Neural cell (in vitro differentiated cells): ENCODE measurements at regions not wholly inside any gene's neighbourhood (a gene's known extent, or its start where the extent isn't known, plus 50 kb on each side); places are given as distances from the start of the nearest gene placed in this dataset.

ENCODE experiments used
- H2AFZ ChIP-seq: fragments of 200-600, 300-800 bp; sonication (generic), shearing (Covaris generic); 2 replicates; pipeline ENCODE4 v1.6.0; 2014; ENCODE audit warnings: low read depth, mild to moderate bottlenecking, antibody characterized with exemption, low read length, moderate library complexity
- H3F3A ChIP-seq: fragments of 200-600 bp; shearing (Covaris generic); 2 replicates; pipeline ENCODE4 v1.6.1; 2016; ENCODE audit warnings: mild to moderate bottlenecking, moderate library complexity, mixed read lengths, antibody characterized with exemption, low read length; ENCODE audit not compliant: insufficient read depth, poor library complexity, severe bottlenecking
- H3K27ac ChIP-seq: fragments of 200-600, 300-800 bp; sonication (generic), shearing (Covaris generic); 2 replicates; pipeline ENCODE4 v1.5.1; 2014; ENCODE audit warnings: mild to moderate bottlenecking, low read length, moderate library complexity
- H3K27me3 ChIP-seq: fragments of 300-800, 200-600 bp; sonication (generic), shearing (Covaris generic); 2 replicates; pipeline ENCODE4 v1.6.0; 2014; ENCODE audit warnings: mild to moderate bottlenecking, low read depth, low read length, moderate library complexity; ENCODE audit not compliant: insufficient read depth
- H3K36me3 ChIP-seq: fragments of 300-800, 200-600 bp; sonication (generic), shearing (Covaris generic); 2 replicates; pipeline ENCODE4 v1.5.1; 2014; ENCODE audit warnings: mild to moderate bottlenecking, antibody characterized with exemption, low read length, moderate library complexity; ENCODE audit not compliant: insufficient read depth
- H3K4me2 ChIP-seq: fragments of 300-800, 200-600 bp; sonication (generic), shearing (Covaris generic); 2 replicates; pipeline ENCODE4 v1.6.0; 2014; ENCODE audit warnings: mild to moderate bottlenecking, low read length
- H3K4me3 ChIP-seq: fragments of 300-800, 200-600 bp; sonication (generic), shearing (Covaris generic); 2 replicates; pipeline ENCODE4 v1.5.1; 2014; ENCODE audit warnings: mild to moderate bottlenecking, low read length, moderate library complexity
- H3K79me2 ChIP-seq: fragments of 200-600 bp; shearing (Covaris generic); replicated peaks from 2 replicates; pipeline ENCODE4 v1.6.0; 2014; ENCODE audit warnings: mild to moderate bottlenecking, low read length, moderate library complexity; ENCODE audit not compliant: insufficient read depth
- H3K9ac ChIP-seq: fragments of 300-800, 200-600 bp; sonication (generic), shearing (Covaris generic); 2 replicates; pipeline ENCODE4 v1.6.1; 2016; ENCODE audit warnings: mild to moderate bottlenecking, low read length, mixed read lengths
- H3K9me2 ChIP-seq: fragments of 200-600 bp; shearing (Covaris generic); 2 replicates; pipeline ENCODE4 v1.6.1; 2016; ENCODE audit warnings: mild to moderate bottlenecking, low read length, mixed read lengths; ENCODE audit not compliant: insufficient read depth
- H3K9me3 ChIP-seq: fragments of 200-600, 300-800 bp; sonication (generic), shearing (Covaris generic); 2 replicates; pipeline ENCODE4 v1.6.1; 2016; ENCODE audit warnings: mild to moderate bottlenecking, mixed run types, low read length, moderate library complexity, mixed read lengths
- H4K20me1 ChIP-seq: fragments of 200-600 bp; shearing (Covaris generic); 2 replicates; pipeline ENCODE4 v1.6.1; 2016; ENCODE audit warnings: mild to moderate bottlenecking, mixed run types; ENCODE audit not compliant: insufficient read depth
- EP300 ChIP-seq: fragments of 450-650 bp; conservative IDR thresholded peaks from 2 replicates; pipeline ENCODE4 v1.6.1; 2014; ENCODE audit warnings: antibody characterized with exemption, mild to moderate bottlenecking, moderate library complexity; ENCODE audit not compliant: poor library complexity, severe bottlenecking
- EZH2 ChIP-seq: fragments of 200-600, 300-800 bp; shearing (Covaris generic), sonication (generic); IDR thresholded peaks from 2 replicates; pipeline ENCODE4 v1.6.1; 2014; ENCODE audit warnings: antibody characterized with exemption, low read length, borderline replicate concordance, mild to moderate bottlenecking; ENCODE audit not compliant: insufficient read depth, poor library complexity, severe bottlenecking
- MXI1 ChIP-seq: fragments of 450-650 bp; conservative IDR thresholded peaks from 2 replicates; pipeline ENCODE4 v1.6.1; 2014; ENCODE audit warnings: antibody characterized with exemption, mild to moderate bottlenecking; ENCODE audit not compliant: poor library complexity, severe bottlenecking
- POLR2AphosphoS5 ChIP-seq: IDR thresholded peaks from 2 replicates; pipeline ENCODE4 v1.6.1; 2012
- RAD21 ChIP-seq: fragments of 450-650 bp; conservative IDR thresholded peaks from 2 replicates; pipeline ENCODE4 v1.6.1; 2014; ENCODE audit warnings: antibody characterized with exemption, mild to moderate bottlenecking, moderate library complexity
- SMC3 ChIP-seq: fragments of 450-650 bp; conservative IDR thresholded peaks from 2 replicates; pipeline ENCODE4 v1.6.1; 2014; ENCODE audit warnings: antibody characterized with exemption, mild to moderate bottlenecking, moderate library complexity; ENCODE audit not compliant: poor library complexity
- TAF1 ChIP-seq: IDR thresholded peaks from 2 replicates; pipeline ENCODE4 v1.6.1; 2012; ENCODE audit warnings: low read depth
- TF ChIP-seq, protein P1 (sequence below): IDR thresholded peaks from 2 replicates; pipeline ENCODE4 v1.6.1; 2012; ENCODE audit warnings: borderline replicate concordance
- TF ChIP-seq, protein P2 (sequence below): fragments of 450-650 bp; IDR thresholded peaks from 2 replicates; pipeline ENCODE4 v1.5.1; 2014; ENCODE audit warnings: antibody characterized with exemption, mild to moderate bottlenecking, moderate library complexity; ENCODE audit not compliant: poor library complexity, severe bottlenecking

DNA sequence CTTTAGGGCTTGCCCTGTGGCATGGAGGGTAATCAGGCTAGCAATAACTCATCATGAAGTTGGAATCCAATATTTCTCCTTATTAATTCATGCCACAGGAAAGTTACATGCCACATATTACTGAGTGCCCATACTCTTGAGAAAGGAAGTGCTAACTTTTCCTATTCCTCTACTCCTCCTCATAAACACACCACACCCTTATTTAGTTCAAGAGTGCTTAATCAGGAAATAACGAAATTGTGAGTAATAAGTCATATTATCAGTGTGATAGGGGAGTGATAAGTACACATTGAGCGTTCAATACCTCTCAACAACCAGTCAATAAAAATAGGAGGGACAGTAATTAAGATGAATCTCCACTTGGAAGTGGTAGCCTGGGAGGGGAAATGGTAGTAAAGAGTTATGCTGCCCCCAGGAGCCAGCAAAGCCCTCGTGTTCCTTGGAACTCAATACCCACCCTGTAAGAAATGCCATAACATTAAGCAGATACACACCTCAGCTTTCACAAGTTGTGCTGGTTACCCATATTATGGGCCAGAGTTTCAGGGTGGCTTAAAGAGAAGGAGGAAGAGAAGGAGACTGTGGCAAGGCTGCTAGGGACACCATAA lies 410.0 kb upstream of the NR3C2 start:
- Histone ChIP-seq H3K36me3 (no peaks in the 10 kb centered on the region), H2AFZ (no peak overlapping the region), H3F3A (no peaks in the 10 kb centered on the region), H4K20me1 (no peaks in the 10 kb centered on the region), H3K27me3 (no peaks in the 10 kb centered on the region), H3K9me3 (no peaks in the 10 kb centered on the region), H3K79me2 (no peaks in the 10 kb centered on the region), H3K9ac (no peak overlapping the region), H3K9me2 (no peaks in the 10 kb centered on the region), H3K4me3 (no peak overlapping the region), H3K27ac (no peak overlapping the region), H3K4me2 (no peak overlapping the region)
- no peak for TF ChIP-seq MXI1
- no peak for TF ChIP-seq EZH2
- TF ChIP-seq, protein P1, sequence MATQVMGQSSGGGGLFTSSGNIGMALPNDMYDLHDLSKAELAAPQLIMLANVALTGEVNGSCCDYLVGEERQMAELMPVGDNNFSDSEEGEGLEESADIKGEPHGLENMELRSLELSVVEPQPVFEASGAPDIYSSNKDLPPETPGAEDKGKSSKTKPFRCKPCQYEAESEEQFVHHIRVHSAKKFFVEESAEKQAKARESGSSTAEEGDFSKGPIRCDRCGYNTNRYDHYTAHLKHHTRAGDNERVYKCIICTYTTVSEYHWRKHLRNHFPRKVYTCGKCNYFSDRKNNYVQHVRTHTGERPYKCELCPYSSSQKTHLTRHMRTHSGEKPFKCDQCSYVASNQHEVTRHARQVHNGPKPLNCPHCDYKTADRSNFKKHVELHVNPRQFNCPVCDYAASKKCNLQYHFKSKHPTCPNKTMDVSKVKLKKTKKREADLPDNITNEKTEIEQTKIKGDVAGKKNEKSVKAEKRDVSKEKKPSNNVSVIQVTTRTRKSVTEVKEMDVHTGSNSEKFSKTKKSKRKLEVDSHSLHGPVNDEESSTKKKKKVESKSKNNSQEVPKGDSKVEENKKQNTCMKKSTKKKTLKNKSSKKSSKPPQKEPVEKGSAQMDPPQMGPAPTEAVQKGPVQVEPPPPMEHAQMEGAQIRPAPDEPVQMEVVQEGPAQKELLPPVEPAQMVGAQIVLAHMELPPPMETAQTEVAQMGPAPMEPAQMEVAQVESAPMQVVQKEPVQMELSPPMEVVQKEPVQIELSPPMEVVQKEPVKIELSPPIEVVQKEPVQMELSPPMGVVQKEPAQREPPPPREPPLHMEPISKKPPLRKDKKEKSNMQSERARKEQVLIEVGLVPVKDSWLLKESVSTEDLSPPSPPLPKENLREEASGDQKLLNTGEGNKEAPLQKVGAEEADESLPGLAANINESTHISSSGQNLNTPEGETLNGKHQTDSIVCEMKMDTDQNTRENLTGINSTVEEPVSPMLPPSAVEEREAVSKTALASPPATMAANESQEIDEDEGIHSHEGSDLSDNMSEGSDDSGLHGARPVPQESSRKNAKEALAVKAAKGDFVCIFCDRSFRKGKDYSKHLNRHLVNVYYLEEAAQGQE: no peak
- TF ChIP-seq, protein P2, sequence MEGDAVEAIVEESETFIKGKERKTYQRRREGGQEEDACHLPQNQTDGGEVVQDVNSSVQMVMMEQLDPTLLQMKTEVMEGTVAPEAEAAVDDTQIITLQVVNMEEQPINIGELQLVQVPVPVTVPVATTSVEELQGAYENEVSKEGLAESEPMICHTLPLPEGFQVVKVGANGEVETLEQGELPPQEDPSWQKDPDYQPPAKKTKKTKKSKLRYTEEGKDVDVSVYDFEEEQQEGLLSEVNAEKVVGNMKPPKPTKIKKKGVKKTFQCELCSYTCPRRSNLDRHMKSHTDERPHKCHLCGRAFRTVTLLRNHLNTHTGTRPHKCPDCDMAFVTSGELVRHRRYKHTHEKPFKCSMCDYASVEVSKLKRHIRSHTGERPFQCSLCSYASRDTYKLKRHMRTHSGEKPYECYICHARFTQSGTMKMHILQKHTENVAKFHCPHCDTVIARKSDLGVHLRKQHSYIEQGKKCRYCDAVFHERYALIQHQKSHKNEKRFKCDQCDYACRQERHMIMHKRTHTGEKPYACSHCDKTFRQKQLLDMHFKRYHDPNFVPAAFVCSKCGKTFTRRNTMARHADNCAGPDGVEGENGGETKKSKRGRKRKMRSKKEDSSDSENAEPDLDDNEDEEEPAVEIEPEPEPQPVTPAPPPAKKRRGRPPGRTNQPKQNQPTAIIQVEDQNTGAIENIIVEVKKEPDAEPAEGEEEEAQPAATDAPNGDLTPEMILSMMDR: no peak
- TF ChIP-seq EP300: no peak
- TF ChIP-seq POLR2AphosphoS5: no peak
- no peak for TF ChIP-seq RAD21
- no peak for TF ChIP-seq SMC3
- no peak for TF ChIP-seq TAF1

DNA sequence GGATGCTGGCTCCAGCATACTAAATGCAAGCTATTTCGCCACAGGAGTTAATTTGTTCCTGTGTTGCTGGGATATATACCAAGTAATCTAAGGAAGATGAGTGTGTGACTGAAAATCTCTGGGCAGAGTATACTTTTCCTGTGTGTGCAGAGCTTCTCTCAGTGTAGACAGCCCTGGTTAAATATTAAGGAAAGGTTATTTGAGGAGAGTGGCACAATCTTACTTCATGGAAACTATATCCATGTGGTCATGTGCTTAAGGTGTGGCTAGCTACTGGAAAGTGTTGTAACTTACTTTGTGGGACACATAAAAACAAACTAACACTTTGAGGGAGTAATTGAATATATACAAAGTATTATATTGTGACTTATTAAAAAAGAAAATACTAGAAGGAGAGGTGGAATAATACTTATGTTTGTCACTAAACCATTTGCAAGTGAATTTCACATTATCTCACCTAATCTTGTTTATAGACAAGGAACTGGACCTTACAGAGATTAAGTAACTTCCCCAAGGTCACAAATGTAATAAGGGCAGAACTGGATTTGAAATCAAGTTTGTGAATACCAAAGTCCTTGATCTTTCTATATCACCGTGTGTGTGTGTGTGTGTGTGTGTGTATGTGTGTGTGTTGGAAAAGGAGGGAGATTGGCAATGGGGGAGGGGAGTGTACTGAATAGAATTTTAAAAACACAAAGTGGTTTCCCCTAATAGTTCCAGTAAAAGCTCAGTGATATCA lies 408.2 kb upstream of the NR3C2 start:
- Histone ChIP-seq H3K79me2 (no peaks in the 10 kb centered on the region), H3K4me3 (no peak overlapping the region), H3F3A (no peaks in the 10 kb centered on the region), H3K27ac (no peak overlapping the region), H3K9ac (no peak overlapping the region), H3K27me3 (no peaks in the 10 kb centered on the region), H3K36me3 (no peaks in the 10 kb centered on the region), H2AFZ (no peak overlapping the region), H4K20me1 (no peaks in the 10 kb centered on the region), H3K9me2 (no peaks in the 10 kb centered on the region), H3K9me3 (no peaks in the 10 kb centered on the region), H3K4me2 (no peak overlapping the region)
- TF ChIP-seq MXI1 (no peak), POLR2AphosphoS5 (no peak), RAD21 (no peak), EP300 (no peak), TAF1 (no peak)
- TF ChIP-seq, protein P1: no peak
- TF ChIP-seq, protein P2: no peak
